ENCODE measurements at regions not wholly inside any gene's neighbourhood (a gene's known extent, or its start where the extent isn't known, plus 50 kb on each side); places are given as distances from the start of the nearest gene placed in this dataset.

DNA sequence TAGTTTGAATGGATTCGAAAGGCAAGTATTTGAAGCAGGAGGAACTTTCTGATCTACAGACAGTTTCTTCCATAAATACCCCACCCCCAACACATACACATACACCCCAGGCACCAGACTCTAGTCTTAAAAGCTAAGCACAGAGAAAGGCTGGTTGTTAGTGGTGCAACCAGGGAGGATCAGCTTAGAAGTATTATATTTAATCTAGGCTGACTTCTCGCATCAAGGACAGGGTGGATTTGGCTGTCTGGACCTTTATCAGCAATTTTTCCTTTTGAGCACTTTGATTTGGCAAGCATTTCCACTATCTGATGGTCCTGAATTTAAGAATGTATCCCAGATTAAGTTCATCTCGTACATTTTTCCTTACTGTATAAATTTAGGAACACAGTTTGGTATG, 1489.8 kb upstream of the FLRT2 start:
- DNase-seq, result no peak
- Mint-ChIP-seq H3K4me1 (no peaks in the 10 kb centered on the region), H3K27ac (no peak overlapping the region), H3K27me3 (no peaks in the 10 kb centered on the region), H3K9me3 (peaks cover 2 to 35% (median 8%) of the 10 kb centered on the region in 7 donors), H3K36me3 (no peaks in the 10 kb centered on the region), H3K4me3 (no peak overlapping the region)
- no peaks in the 10 kb centered on the region for H3K36me3 ChIP-seq (ENCODE audit: control insufficient read depth, insufficient read depth, low read length)
- no peaks in the 10 kb centered on the region for H3K4me1 ChIP-seq (ENCODE audit: control insufficient read depth, insufficient read depth, low read length, poor library complexity, severe bottlenecking)
- H3K4me3 ChIP-seq (ENCODE audit: low read depth, low read length), result no peak overlapping the region
- peaks cover 2 to 5% of the 10 kb centered on the region in 2 experiments for H3K9me3 ChIP-seq (ENCODE audit: control insufficient read depth in 2 of 2, low read length in 2 of 2)
- no peak for ATAC-seq (ENCODE audit: low read depth in 2 of 2)
- H3K27me3 ChIP-seq (ENCODE audit: control insufficient read depth, insufficient read depth, low read length), result no peaks in the 10 kb centered on the region
- H3K27ac ChIP-seq (ENCODE audit: insufficient read depth, low read length, poor library complexity, severe bottlenecking), result no peak overlapping the region

DNA sequence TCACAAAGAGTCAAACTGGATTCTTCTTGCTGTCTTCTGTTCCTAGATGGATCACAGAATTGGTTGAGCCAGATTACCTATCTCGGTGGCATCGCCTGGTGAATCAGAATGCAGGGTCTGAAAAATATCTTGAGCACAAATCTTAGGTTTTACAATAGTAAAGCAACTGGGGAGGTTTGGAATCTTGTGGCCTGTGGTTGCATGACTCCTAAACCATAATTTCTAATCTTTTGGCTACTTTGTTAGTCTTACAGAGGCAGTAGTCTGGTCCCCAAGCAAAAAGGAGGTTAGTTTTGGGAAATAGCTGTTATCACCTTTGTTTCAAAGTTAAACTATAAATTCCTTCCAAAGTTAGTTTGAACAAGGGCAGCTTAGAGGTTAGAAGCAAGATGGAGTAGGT, 1488.5 kb upstream of the FLRT2 start:
- Mint-ChIP-seq H3K9me3 (peaks cover 2 to 35% (median 9%) of the 10 kb centered on the region in 7 donors), H3K36me3 (no peaks in the 10 kb centered on the region), H3K27ac (no peak overlapping the region), H3K4me3 (no peak overlapping the region), H3K27me3 (no peaks in the 10 kb centered on the region), H3K4me1 (no peaks in the 10 kb centered on the region)
- Histone ChIP-seq H3K4me3 (ENCODE audit: low read depth, low read length) (no peak overlapping the region), H3K4me1 (ENCODE audit: control insufficient read depth, insufficient read depth, low read length, poor library complexity, severe bottlenecking) (no peaks in the 10 kb centered on the region), H3K9me3 (ENCODE audit: control insufficient read depth in 2 of 2, low read length in 2 of 2) (peaks cover 2 to 5% of the 10 kb centered on the region in 2 experiments), H3K36me3 (ENCODE audit: control insufficient read depth, insufficient read depth, low read length) (no peaks in the 10 kb centered on the region), H3K27me3 (ENCODE audit: control insufficient read depth, insufficient read depth, low read length) (no peaks in the 10 kb centered on the region), H3K27ac (ENCODE audit: insufficient read depth, low read length, poor library complexity, severe bottlenecking) (no peak overlapping the region)
- ATAC-seq (ENCODE audit: low read depth in 2 of 2) (no peak), DNase-seq (no peak)

DNA sequence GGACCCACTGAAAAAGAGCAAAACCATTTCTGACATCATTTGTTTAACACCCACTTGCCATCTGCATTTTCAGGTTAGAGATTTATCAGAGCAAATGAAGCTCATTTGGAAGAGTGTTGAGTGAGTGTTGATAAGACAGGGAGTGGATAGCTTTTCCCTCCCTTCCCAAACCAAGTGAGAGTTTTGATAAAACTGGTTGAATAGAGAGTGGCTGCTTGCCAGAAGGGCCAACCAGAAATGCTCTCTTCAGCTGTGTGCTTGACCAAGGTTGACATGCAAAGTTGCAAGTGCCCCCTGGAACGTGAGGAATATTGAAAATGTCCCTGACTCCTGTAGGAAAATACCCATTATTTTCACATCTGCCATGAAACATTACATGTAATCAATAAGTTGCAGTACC, 1487.0 kb upstream of the FLRT2 start:
- Mint-ChIP-seq H3K36me3 (no peaks in the 10 kb centered on the region), H3K27me3 (no peaks in the 10 kb centered on the region), H3K9me3 (peaks cover 0 to 21% (median 9%) of the 10 kb centered on the region in 7 donors), H3K4me3 (no peak overlapping the region), H3K27ac (no peak overlapping the region), H3K4me1 (no peaks in the 10 kb centered on the region)
- Histone ChIP-seq H3K9me3 (ENCODE audit: control insufficient read depth in 2 of 2, low read length in 2 of 2) (peaks cover 2 to 5% of the 10 kb centered on the region in 2 experiments), H3K36me3 (ENCODE audit: control insufficient read depth, insufficient read depth, low read length) (no peaks in the 10 kb centered on the region), H3K4me3 (ENCODE audit: low read depth, low read length) (no peak overlapping the region), H3K4me1 (ENCODE audit: control insufficient read depth, insufficient read depth, low read length, poor library complexity, severe bottlenecking) (no peaks in the 10 kb centered on the region), H3K27ac (ENCODE audit: insufficient read depth, low read length, poor library complexity, severe bottlenecking) (no peak overlapping the region), H3K27me3 (ENCODE audit: control insufficient read depth, insufficient read depth, low read length) (no peaks in the 10 kb centered on the region)
- ATAC-seq (ENCODE audit: low read depth in 2 of 2), result no peak
- no peak for DNase-seq

DNA sequence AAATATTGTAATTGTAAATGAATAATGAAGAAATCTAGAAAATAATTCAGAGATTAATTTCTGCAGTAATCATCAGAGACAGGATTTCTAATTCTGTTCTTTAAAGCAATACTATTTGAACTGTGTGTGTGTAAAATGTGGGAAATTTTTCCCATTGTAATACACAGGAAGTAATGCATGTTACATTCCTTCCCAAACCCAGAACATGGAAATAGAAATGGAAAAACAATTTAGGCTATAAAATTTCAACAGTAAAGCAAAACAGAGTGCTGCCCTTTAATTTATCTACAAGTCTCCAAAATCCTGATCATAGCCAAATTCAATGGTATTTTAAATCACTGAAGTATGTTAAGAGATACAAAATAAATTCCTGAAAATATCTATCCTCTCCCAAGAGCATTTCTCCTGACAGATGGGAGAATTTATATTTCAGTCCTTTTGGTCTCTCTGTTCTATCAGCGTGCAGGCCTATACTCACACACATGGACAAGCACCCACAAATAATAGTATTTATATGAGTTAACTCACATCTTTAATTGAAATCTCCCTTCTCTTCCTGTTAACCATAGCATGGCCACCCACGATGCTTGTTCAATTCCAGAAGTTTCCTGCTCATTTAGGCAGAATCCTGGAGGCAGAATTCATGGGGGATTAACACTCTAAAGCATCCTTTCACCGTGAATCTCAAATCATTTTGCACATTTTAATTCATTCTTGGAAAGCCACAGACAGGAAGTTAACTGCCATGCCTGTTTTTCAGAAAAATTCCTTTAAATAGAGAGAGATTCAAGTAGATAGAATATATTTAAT, 1465.4 kb upstream of the FLRT2 start:
- no peak overlapping the region for H3K27ac Mint-ChIP-seq
- peaks cover 0 to 18% (median 5%) of the 10 kb centered on the region in 7 donors for H3K9me3 Mint-ChIP-seq
- no peak overlapping the region for H3K27ac ChIP-seq (ENCODE audit: insufficient read depth, low read length, poor library complexity, severe bottlenecking)
- H3K4me1 ChIP-seq (ENCODE audit: control insufficient read depth, insufficient read depth, low read length, poor library complexity, severe bottlenecking), result no peaks in the 10 kb centered on the region
- no peaks in the 10 kb centered on the region for H3K4me1 Mint-ChIP-seq
- H3K4me3 ChIP-seq (ENCODE audit: low read depth, low read length), result no peak overlapping the region
- no peak for ATAC-seq (ENCODE audit: low read depth in 2 of 2)
- H3K36me3 ChIP-seq (ENCODE audit: control insufficient read depth, insufficient read depth, low read length), result no peaks in the 10 kb centered on the region
- no peaks in the 10 kb centered on the region for H3K36me3 Mint-ChIP-seq
- H3K4me3 Mint-ChIP-seq, result no peak overlapping the region
- no peaks in the 10 kb centered on the region for H3K27me3 ChIP-seq (ENCODE audit: control insufficient read depth, insufficient read depth, low read length)
- no peaks in the 10 kb centered on the region for H3K9me3 ChIP-seq (ENCODE audit: control insufficient read depth in 2 of 2, low read length in 2 of 2)
- DNase-seq, result no peak
- no peaks in the 10 kb centered on the region for H3K27me3 Mint-ChIP-seq

DNA sequence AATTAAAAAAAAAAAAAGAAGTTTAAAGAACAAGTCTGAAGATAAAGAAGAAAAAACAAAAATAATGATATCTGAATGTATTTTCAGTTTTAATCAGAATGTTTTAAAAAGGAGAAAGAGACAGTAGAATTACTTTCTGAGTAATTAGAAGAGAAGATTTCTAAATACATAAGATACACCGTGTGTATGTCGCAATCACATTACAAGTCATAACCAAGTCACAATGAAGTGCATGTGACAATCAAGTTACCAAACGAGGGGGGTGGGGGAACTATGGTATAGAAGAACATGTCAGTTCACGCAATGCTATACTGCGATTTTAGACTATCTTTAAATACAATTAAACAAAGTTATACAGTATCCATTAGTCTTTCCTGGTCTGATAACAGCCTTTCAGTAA, 1464.1 kb upstream of the FLRT2 start:
- Mint-ChIP-seq H3K27ac (no peak overlapping the region), H3K4me1 (no peaks in the 10 kb centered on the region), H3K9me3 (peaks cover 0 to 13% (median 3%) of the 10 kb centered on the region in 7 donors), H3K4me3 (no peak overlapping the region), H3K36me3 (no peaks in the 10 kb centered on the region), H3K27me3 (no peaks in the 10 kb centered on the region)
- ATAC-seq (ENCODE audit: low read depth in 2 of 2) (no peak), DNase-seq (no peak)
- Histone ChIP-seq H3K9me3 (ENCODE audit: control insufficient read depth in 2 of 2, low read length in 2 of 2) (no peaks in the 10 kb centered on the region), H3K27ac (ENCODE audit: insufficient read depth, low read length, poor library complexity, severe bottlenecking) (no peak overlapping the region), H3K4me1 (ENCODE audit: control insufficient read depth, insufficient read depth, low read length, poor library complexity, severe bottlenecking) (no peaks in the 10 kb centered on the region), H3K4me3 (ENCODE audit: low read depth, low read length) (no peak overlapping the region), H3K36me3 (ENCODE audit: control insufficient read depth, insufficient read depth, low read length) (no peaks in the 10 kb centered on the region), H3K27me3 (ENCODE audit: control insufficient read depth, insufficient read depth, low read length) (no peaks in the 10 kb centered on the region)

DNA sequence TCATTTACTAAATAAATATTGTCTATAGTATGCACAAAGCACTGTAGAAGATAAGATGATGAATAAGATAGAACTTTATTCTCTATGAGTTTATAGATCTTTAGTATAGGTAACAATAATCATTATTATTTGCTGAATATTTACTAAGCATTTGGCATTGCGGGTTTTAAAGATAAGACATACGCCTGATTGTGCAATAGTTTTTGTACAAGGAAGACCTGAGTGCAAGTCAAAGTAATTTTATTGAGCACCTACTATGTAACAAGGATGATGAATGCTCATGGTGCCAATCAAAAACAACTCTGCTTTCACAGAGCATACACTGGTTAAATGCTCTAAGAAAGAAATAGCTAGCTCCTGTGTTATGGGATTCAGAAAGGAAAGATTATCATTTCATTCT, 1461.7 kb upstream of the FLRT2 start:
- no peak overlapping the region for H3K27ac Mint-ChIP-seq
- H3K9me3 Mint-ChIP-seq, result peaks cover under 1 to 16% (median 5%) of the 10 kb centered on the region in 7 donors
- no peaks in the 10 kb centered on the region for H3K4me1 Mint-ChIP-seq
- H3K36me3 Mint-ChIP-seq, result no peaks in the 10 kb centered on the region
- Histone ChIP-seq H3K4me1 (ENCODE audit: control insufficient read depth, insufficient read depth, low read length, poor library complexity, severe bottlenecking) (no peaks in the 10 kb centered on the region), H3K36me3 (ENCODE audit: control insufficient read depth, insufficient read depth, low read length) (no peaks in the 10 kb centered on the region), H3K9me3 (ENCODE audit: control insufficient read depth in 2 of 2, low read length in 2 of 2) (no peaks in the 10 kb centered on the region), H3K27me3 (ENCODE audit: control insufficient read depth, insufficient read depth, low read length) (no peaks in the 10 kb centered on the region), H3K4me3 (ENCODE audit: low read depth, low read length) (no peak overlapping the region), H3K27ac (ENCODE audit: insufficient read depth, low read length, poor library complexity, severe bottlenecking) (no peak overlapping the region)
- DNase-seq, result no peak
- no peak for ATAC-seq (ENCODE audit: low read depth in 2 of 2)
- no peaks in the 10 kb centered on the region for H3K27me3 Mint-ChIP-seq
- H3K4me3 Mint-ChIP-seq, result no peak overlapping the region

DNA sequence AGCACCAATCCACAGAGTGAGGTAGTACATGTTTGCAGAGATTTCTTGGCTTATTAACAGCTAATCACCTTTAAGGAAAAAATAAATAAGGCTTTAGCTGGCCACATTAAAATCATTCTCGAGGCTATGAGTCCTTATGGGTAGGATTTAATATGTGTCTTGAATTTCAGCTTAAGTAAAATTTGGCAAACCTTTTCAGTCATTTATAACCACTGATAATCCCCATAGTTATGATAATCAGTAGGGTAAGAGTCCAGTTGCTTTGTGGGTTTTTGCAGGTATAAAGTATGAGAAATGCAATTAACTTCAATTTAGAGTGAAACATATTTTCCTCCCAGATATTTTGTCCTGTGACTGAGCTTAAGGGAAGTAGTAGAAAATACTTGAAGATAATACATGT, 1458.9 kb upstream of the FLRT2 start:
- Histone ChIP-seq H3K9me3 (ENCODE audit: control insufficient read depth in 2 of 2, low read length in 2 of 2) (no peaks in the 10 kb centered on the region), H3K4me3 (ENCODE audit: low read depth, low read length) (no peak overlapping the region), H3K27me3 (ENCODE audit: control insufficient read depth, insufficient read depth, low read length) (no peaks in the 10 kb centered on the region), H3K4me1 (ENCODE audit: control insufficient read depth, insufficient read depth, low read length, poor library complexity, severe bottlenecking) (no peaks in the 10 kb centered on the region), H3K36me3 (ENCODE audit: control insufficient read depth, insufficient read depth, low read length) (no peaks in the 10 kb centered on the region), H3K27ac (ENCODE audit: insufficient read depth, low read length, poor library complexity, severe bottlenecking) (no peak overlapping the region)
- peaks cover 5 to 16% (median 7%) of the 10 kb centered on the region in 7 donors for H3K9me3 Mint-ChIP-seq
- DNase-seq (no peak), ATAC-seq (ENCODE audit: low read depth in 2 of 2) (no peak)
- H3K27me3 Mint-ChIP-seq, result no peaks in the 10 kb centered on the region
- H3K4me1 Mint-ChIP-seq, result no peaks in the 10 kb centered on the region
- no peaks in the 10 kb centered on the region for H3K36me3 Mint-ChIP-seq
- no peak overlapping the region for H3K4me3 Mint-ChIP-seq
- H3K27ac Mint-ChIP-seq, result no peak overlapping the region

DNA sequence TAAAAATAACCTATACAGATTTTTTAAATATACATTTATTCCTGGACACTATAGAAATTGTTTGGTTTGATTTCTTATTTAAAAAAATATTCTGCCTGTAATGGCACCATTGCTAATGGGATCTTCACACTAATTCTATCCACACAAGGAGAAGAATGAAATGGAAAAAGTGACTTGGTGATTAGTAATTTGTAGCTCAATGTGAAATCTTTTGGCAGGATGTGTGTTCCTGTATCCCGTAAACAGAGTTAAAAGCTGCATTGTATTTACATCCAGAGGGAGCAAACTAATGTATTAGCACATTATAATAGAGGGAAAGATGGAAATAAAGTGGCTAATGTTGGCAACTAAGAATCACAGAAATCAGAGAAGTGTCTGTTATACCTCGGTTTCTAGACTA, 1455.3 kb upstream of the FLRT2 start:
- peaks cover 0 to 3% of the 10 kb centered on the region in 2 experiments for H3K9me3 ChIP-seq (ENCODE audit: control insufficient read depth in 2 of 2, low read length in 2 of 2)
- H3K4me1 ChIP-seq (ENCODE audit: control insufficient read depth, insufficient read depth, low read length, poor library complexity, severe bottlenecking), result no peaks in the 10 kb centered on the region
- no peaks in the 10 kb centered on the region for H3K36me3 ChIP-seq (ENCODE audit: control insufficient read depth, insufficient read depth, low read length)
- H3K27ac ChIP-seq (ENCODE audit: insufficient read depth, low read length, poor library complexity, severe bottlenecking), result no peak overlapping the region
- no peaks in the 10 kb centered on the region for H3K27me3 ChIP-seq (ENCODE audit: control insufficient read depth, insufficient read depth, low read length)
- Mint-ChIP-seq H3K27ac (no peak overlapping the region), H3K4me3 (no peak overlapping the region), H3K4me1 (no peaks in the 10 kb centered on the region), H3K27me3 (no peaks in the 10 kb centered on the region), H3K9me3 (peaks cover 3 to 17% (median 9%) of the 10 kb centered on the region in 7 donors), H3K36me3 (no peaks in the 10 kb centered on the region)
- no peak for DNase-seq
- no peak for ATAC-seq (ENCODE audit: low read depth in 2 of 2)
- H3K4me3 ChIP-seq (ENCODE audit: low read depth, low read length), result no peak overlapping the region
